ENCODE measurements at regions not wholly inside any gene's neighbourhood (a gene's known extent, or its start where the extent isn't known, plus 50 kb on each side); places are given as distances from the start of the nearest gene placed in this dataset.

- no peak for DNase-seq
These were observed 237.4 kb upstream of the RGS6 start for GRCh38 chr14:71694591-71695530.

GRCh38 chr14:71695611-71696350, 236.4 kb upstream of the RGS6 start:
- DNase-seq = no peak

GRCh38 chr14:71698027-71698426, 234.2 kb upstream of the RGS6 start:
- no peak for DNase-seq

DNA sequence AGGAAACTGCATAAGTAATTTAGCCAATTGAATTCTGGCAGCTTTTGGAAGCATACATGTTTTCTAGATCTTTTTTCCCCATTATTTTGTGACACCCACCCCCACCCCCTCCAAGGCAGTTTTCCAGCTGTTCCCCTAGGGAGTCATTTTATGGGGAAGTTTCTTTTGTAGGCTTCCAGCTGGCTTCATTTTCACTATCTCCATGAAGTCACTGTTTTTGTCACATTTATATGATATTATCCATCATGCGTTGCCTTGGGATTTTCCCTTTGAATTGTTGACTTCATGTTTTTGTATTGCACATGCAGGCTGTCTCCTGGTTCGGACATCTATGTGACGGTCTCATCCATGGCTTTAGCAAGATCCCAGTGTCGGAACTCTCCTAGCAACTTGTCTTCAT, 233.6 kb upstream of the RGS6 start:
- no peak for DNase-seq

DNA sequence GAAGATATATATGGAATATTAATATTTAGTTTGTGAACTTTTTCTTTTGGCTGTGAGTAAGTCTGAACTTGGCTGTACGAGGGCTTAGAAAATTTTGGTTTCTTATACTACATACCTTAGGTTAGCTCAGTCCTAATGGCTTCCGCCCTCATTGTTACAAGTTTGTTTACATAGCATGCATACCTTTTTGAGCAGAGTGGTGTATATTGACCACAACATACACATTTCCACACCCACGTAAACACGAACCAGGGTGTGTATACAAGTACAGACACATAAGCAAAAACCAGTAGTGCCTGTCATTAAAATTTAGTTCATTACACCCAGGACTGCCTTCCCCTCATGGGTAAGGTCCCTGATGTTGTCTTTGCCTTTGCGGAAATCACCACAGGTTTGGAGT, 230.2 kb upstream of the RGS6 start:
- no peak for DNase-seq

DNA sequence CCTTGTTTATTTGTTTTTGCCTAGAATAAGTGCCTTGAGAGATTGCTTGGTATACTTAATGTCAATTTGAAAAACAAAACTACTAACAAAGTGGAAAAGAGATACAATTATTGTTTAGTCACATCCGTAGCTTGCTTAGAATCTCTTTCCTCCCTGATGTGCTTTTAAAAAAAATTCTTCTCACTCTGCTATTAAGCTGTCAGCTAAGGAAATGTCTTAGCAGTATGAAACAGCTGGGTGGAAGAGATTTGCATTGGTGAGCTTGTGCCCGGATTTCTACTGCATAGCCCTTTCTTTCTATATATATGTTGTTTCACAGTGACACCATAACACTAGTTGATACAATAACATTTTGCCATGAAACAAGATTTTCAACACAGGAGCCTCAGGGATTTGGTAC, 229.4 kb upstream of the RGS6 start:
- DNase-seq = no peak

GRCh38 chr14:71703477-71703876, 228.8 kb upstream of the RGS6 start:
- no peak for DNase-seq

DNA sequence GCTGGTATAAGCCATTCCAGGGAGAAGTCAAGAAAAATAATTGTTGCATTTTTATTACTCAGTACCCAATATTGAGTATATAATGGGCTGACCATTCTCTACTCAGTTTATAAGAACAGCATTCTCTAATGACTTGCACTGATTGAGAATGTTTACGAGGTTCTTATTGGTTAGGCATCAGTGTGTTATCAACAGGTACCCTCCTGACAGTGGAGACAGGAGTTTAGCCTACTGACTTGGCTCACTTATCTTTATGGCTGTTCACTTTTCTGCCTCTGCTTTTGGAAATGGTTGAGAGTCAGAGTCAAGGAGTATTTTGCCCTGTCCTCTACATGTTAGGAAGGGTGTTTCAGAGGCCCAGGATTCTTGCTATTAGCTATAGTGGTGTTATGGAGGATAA, 228.0 kb upstream of the RGS6 start:
- no peak for DNase-seq

DNA sequence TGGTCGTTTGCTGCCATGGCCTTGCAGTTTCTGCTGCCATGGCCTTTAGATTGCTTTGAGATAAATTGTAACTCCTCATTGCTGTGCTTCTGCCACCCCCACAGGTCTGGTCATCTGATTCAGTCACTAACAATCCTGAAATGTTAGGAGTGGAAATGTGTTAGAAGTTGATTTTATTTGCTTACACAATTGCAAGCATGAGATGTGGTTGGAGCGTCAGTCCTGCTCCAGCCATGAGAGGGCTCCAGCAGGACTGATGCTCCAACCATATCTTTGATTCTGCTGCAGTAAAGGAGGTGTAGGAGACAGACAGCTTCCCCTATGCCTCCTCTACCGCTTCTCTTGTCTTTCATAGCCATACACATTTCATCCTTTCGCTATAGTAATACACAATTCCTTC, 226.8 kb upstream of the RGS6 start:
- no peak for DNase-seq

DNA sequence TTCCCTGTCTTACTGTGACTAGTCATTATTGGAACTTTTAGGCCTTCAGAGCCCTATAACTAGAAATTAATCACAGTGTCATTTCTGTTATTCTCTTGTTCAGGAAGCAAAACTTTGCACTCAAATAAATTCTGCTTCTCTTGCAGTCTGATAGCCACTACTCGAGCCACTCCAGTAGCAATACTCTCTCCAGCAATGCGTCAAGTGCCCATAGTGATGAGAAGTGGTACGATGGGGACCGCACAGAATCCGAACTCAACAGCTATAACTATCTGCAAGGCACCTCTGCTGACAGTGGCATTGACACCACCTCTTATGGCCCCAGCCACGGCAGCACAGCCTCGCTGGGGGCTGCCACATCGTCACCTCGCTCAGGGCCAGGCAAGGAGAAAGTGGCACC, 223.2 kb upstream of the RGS6 start:
- DNase-seq = no peak

- no peak for DNase-seq
These were observed 222.2 kb upstream of the RGS6 start for GRCh38 chr14:71709987-71710386.

- no peak for DNase-seq
These were observed 221.1 kb upstream of the RGS6 start for GRCh38 chr14:71711125-71711524.

DNA sequence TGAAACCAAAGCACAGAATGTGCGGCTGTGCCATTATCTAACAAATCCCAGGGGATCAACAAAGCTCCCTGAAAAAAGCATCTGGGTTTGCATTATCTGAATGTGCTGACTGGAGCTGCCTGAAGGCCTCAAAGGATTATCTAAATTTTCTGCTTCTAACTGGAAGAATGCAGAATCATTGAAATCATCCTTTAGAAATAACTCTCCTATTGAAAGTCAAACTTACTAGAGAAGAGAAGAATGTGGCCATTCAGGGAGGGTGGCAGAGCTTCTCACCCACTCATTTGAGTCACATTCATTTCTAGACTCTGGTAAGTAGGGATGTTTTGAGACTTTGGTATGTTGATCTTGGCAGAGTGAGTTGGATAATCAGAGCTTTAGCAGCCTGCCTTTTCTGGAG, 220.6 kb upstream of the RGS6 start:
- no peak for DNase-seq

- DNase-seq = no peak
These were observed 219.8 kb upstream of the RGS6 start for GRCh38 chr14:71712478-71712877.

GRCh38 chr14:71713016-71713415, 219.2 kb upstream of the RGS6 start:
- no peak for DNase-seq

DNA sequence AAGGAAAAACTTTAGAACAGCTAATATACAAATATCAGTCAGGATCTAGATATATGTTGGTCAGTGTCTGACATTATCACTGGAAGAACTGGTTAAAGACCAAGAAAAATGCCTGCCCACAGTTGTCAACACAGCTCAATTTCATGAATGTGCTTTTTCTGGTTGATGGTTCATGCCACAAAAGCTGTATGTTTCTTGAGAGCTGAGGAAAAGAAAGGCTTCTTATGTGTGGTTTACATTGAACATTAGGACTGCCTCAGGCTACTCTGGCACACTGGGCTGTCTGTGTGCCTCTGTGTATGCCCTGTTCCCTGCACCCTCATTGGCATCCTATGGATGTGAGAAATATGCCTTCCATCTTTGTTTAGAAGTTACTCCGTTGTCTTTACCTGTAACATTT, 218.8 kb upstream of the RGS6 start:
- DNase-seq = no peak

GRCh38 chr14:71714225-71714624, 218.0 kb upstream of the RGS6 start:
- no peak for DNase-seq

GRCh38 chr14:71716041-71716772, 216.0 kb upstream of the RGS6 start:
- DNase-seq = no peak

DNA sequence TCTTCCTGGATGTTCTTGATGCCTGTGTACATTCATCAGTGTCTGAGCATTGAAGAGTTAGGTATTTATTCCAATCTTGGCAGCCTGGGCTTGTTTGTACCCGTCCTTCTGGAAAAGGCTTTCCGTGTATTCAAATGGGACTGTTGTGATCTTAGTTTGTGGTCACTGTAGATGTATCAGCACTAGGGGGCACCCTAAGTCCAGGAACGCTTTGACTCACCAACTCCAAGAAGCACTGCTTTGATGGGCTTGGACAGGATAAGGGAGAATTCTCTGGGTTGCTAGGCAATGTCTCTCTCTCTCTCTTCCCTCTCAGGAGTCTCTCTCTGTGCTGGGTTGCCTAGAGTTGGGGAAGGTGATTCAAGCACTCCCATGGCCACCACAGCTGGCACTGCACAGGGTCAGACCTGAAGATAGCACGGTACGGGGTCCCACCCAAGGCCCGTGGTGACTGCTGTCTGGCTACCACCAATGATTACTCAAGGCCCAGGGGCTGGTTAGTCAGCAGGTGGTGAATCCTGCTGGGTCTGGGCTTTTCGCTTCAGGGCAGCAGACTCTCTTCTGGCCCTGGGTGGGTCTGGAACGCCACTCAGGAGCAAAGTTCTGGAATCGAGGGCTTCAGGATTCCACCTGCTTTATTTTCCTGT, 211.1 kb upstream of the RGS6 start:
- no peak for DNase-seq

DNA sequence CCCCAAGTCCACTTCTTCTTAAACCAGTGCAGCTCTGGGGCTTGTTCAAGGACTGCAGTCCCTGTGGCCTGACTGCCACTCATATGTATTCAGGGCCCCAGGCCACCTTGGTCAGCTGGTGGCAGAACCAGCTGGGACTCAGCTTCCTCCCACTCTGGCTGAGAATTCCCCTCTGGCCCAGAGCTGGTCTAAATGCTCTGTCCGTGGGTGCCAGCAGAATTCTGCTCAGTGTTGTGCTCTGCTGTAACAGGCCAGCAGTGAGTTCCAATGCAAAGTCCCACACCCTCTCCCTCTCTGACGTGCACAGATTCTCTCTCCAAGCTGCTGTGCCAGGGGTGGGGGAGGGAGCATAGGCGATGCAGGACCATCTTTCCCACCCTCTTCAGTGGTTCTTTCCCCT, 210.4 kb upstream of the RGS6 start:
- DNase-seq = no peak

- no peak for DNase-seq
These were observed 209.3 kb upstream of the RGS6 start for GRCh38 chr14:71722885-71723284.

- DNase-seq = no peak
These were observed 206.2 kb upstream of the RGS6 start for GRCh38 chr14:71725922-71726579.
